GM12878 (cell line): ENCODE measurements at regions not wholly inside any gene's neighbourhood (a gene's known extent, or its start where the extent isn't known, plus 50 kb on each side); places are given as distances from the start of the nearest gene placed in this dataset.

Experiments
- ETV6 ChIP-seq, 2 experiments: fragments of 450-650 bp in 1 of 2; IDR thresholded peaks in 1 of 2; conservative IDR thresholded peaks in 1 of 2; 2 replicates each; pipeline ENCODE4 v1.6.1; 2014; ENCODE audit warnings: antibody characterized with exemption in 1 of 2, borderline replicate concordance in 1 of 2, low read depth in 1 of 2, mild to moderate bottlenecking in 1 of 2, moderate library complexity in 1 of 2
- YY1 ChIP-seq: IDR thresholded peaks from 2 replicates; pipeline ENCODE4 v1.6.1; 2011; ENCODE audit warnings: low read depth, mild to moderate bottlenecking, low read length
- TF ChIP-seq, protein P1 (sequence below): fragments of 450-650 bp; conservative IDR thresholded peaks from 2 replicates; pipeline ENCODE4 v1.6.1; 2017; ENCODE audit warnings: mild to moderate bottlenecking, moderate library complexity
- TF ChIP-seq, protein P2 (sequence below): IDR thresholded peaks from 2 replicates; pipeline ENCODE4 v1.6.1; 2011; ENCODE audit warnings: mild to moderate bottlenecking, low read depth, low read length, moderate library complexity; ENCODE audit not compliant: insufficient replicate concordance
- TF ChIP-seq, protein P3 (sequence below), 3 experiments: IDR thresholded peaks in 2 of 3; conservative IDR thresholded peaks in 1 of 3; 2 replicates each; pipeline ENCODE4 v1.5.1; 2011; ENCODE audit warnings: low read depth in 3 of 3, low read length in 3 of 3, mild to moderate bottlenecking in 3 of 3, control low read depth in 2 of 3, moderate library complexity in 2 of 3, inconsistent platforms in 1 of 3, mixed read lengths in 1 of 3; ENCODE audit not compliant: control insufficient read depth in 2 of 3, insufficient read depth in 1 of 3; ENCODE audit errors: extremely low read depth in 1 of 3

DNA sequence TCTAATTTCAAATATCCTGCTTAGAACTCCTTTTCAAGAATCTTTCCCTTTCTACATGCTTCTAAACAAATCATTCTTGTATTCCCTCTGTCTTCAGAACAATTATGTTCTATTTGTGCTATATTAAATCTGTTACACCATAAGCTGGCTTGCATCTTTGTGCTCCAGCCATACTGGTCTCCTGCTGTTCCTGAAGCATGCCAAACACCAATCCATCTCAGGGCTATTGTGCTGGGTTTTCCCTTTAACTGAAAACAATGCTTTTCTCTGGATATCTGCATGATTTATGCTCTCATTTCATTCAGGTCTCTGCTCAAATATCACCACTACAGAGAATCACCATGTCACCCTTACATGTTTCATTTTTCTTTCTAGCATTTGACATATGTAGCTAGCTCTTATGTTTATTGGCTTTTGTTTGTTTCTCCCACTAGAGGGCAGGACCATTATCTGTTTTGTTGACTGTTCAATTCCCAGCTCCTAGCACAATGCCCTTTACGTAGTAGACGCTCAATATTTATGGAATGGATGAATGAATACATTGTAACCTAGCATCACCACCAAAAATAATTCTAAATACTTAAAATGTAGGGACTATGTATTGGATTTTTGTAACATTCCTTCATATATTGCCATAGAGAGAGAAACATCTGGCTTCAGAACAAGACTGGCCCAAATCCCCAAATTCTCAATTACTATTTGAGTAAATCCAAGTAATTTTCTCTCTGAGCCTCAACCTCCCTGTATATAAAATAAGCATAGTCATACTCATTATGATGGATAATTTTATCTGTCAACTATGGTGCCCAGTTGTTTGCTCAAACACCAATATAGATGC, 302.0 kb upstream of the SYT1 start:
- TF ChIP-seq, protein P1, sequence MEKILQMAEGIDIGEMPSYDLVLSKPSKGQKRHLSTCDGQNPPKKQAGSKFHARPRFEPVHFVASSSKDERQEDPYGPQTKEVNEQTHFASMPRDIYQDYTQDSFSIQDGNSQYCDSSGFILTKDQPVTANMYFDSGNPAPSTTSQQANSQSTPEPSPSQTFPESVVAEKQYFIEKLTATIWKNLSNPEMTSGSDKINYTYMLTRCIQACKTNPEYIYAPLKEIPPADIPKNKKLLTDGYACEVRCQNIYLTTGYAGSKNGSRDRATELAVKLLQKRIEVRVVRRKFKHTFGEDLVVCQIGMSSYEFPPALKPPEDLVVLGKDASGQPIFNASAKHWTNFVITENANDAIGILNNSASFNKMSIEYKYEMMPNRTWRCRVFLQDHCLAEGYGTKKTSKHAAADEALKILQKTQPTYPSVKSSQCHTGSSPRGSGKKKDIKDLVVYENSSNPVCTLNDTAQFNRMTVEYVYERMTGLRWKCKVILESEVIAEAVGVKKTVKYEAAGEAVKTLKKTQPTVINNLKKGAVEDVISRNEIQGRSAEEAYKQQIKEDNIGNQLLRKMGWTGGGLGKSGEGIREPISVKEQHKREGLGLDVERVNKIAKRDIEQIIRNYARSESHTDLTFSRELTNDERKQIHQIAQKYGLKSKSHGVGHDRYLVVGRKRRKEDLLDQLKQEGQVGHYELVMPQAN: no peak
- TF ChIP-seq, protein P2, sequence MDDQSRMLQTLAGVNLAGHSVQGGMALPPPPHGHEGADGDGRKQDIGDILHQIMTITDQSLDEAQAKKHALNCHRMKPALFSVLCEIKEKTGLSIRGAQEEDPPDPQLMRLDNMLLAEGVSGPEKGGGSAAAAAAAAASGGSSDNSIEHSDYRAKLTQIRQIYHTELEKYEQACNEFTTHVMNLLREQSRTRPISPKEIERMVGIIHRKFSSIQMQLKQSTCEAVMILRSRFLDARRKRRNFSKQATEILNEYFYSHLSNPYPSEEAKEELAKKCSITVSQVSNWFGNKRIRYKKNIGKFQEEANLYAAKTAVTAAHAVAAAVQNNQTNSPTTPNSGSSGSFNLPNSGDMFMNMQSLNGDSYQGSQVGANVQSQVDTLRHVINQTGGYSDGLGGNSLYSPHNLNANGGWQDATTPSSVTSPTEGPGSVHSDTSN: no peak
- no peak for TF ChIP-seq YY1
- TF ChIP-seq, protein P3, sequence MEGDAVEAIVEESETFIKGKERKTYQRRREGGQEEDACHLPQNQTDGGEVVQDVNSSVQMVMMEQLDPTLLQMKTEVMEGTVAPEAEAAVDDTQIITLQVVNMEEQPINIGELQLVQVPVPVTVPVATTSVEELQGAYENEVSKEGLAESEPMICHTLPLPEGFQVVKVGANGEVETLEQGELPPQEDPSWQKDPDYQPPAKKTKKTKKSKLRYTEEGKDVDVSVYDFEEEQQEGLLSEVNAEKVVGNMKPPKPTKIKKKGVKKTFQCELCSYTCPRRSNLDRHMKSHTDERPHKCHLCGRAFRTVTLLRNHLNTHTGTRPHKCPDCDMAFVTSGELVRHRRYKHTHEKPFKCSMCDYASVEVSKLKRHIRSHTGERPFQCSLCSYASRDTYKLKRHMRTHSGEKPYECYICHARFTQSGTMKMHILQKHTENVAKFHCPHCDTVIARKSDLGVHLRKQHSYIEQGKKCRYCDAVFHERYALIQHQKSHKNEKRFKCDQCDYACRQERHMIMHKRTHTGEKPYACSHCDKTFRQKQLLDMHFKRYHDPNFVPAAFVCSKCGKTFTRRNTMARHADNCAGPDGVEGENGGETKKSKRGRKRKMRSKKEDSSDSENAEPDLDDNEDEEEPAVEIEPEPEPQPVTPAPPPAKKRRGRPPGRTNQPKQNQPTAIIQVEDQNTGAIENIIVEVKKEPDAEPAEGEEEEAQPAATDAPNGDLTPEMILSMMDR (IDR thresholded peaks at IDR 0.05 in 2 of 3, conservative IDR thresholded peaks at IDR 0.05 in 1 of 3; ENCODE audit: control insufficient read depth in 2 of 3, extremely low read depth in 1 of 3, insufficient read depth in 1 of 3, low read depth in 3 of 3, low read length in 3 of 3): peak; percentile 19 to 36 (median 34); a peak in 3 of 6 replicates
- no peak for TF ChIP-seq ETV6 (conservative IDR thresholded peaks at IDR 0.05 in 1 of 2, IDR thresholded peaks at IDR 0.05 in 1 of 2; ENCODE audit: borderline replicate concordance in 1 of 2, low read depth in 1 of 2)
